ENCODE measurements at regions not wholly inside any gene's neighbourhood (a gene's known extent, or its start where the extent isn't known, plus 50 kb on each side); places are given as distances from the start of the nearest gene placed in this dataset.

GRCh38 chr16:86134802-86135461 is 236.0 kb downstream of the IRF8 start:
- TF ChIP-seq CTCF (conservative IDR thresholded peaks at IDR 0.05; ENCODE audit: low read depth, low read length), result no peak
- no peak for TF ChIP-seq EZH2 (IDR thresholded peaks at IDR 0.05; ENCODE audit: low read length, unreplicated experiment)
- no peak for TF ChIP-seq EZH2phosphoT487 (IDR thresholded peaks at IDR 0.05; ENCODE audit: borderline replicate concordance, low read length)

Data from PC-3 (cell line).